CD4-positive, alpha-beta T cell treated with Interleukin-6 for 4 hours (primary cell): ENCODE measurements at regions not wholly inside any gene's neighbourhood (a gene's known extent, or its start where the extent isn't known, plus 50 kb on each side); places are given as distances from the start of the nearest gene placed in this dataset.
"Not testable (repeated sequence)": the region's sequence is repeated elsewhere in the genome, so short reads cannot be mapped to it uniquely, and the experiment has no call there.

Experiments used
- DNase-seq: peaks from one replicate; pipeline ENCODE4 v3.0.0-alpha.2; 2020; ENCODE audit warnings: mixed read lengths

GRCh38 chr14:43795600-43796228 is 711.4 kb downstream of the FSCB start:
- no peak for DNase-seq

GRCh38 chr14:43793579-43793978 is 713.5 kb downstream of the FSCB start:
- no peak for DNase-seq

- DNase-seq = no peak
These were observed 714.1 kb downstream of the FSCB start for GRCh38 chr14:43792980-43793379.

- no peak for DNase-seq
These were observed 716.4 kb downstream of the FSCB start for GRCh38 chr14:43790681-43791080.

GRCh38 chr14:43789458-43789857 is 717.6 kb downstream of the FSCB start:
- no peak for DNase-seq

- no peak for DNase-seq
These were observed 720.9 kb downstream of the FSCB start for GRCh38 chr14:43786066-43786762.

- DNase-seq = not testable (repeated sequence)
These were observed 722.7 kb downstream of the FSCB start for GRCh38 chr14:43784432-43784831.

GRCh38 chr14:43778937-43779639 is 728.0 kb downstream of the FSCB start:
- DNase-seq = no peak

GRCh38 chr14:43778570-43778936 is 728.5 kb downstream of the FSCB start:
- no peak for DNase-seq

- DNase-seq = no peak
These were observed 741.6 kb downstream of the FSCB start for GRCh38 chr14:43765474-43765873.

- DNase-seq = no peak
These were observed 742.6 kb downstream of the FSCB start for GRCh38 chr14:43764433-43764832.

GRCh38 chr14:43755707-43756106 is 751.4 kb downstream of the FSCB start:
- no peak for DNase-seq

GRCh38 chr14:43754838-43755237 is 752.2 kb downstream of the FSCB start:
- no peak for DNase-seq

GRCh38 chr14:43745746-43746145 is 761.3 kb downstream of the FSCB start:
- no peak for DNase-seq

- no peak for DNase-seq
These were observed 771.2 kb downstream of the FSCB start for GRCh38 chr14:43735932-43736331.

GRCh38 chr14:43729143-43729542 is 777.9 kb downstream of the FSCB start:
- no peak for DNase-seq

GRCh38 chr14:43706900-43707299 is 800.2 kb downstream of the FSCB start:
- DNase-seq = no peak

- not testable (repeated sequence) for DNase-seq
These were observed 808.4 kb downstream of the FSCB start for GRCh38 chr14:43698561-43699284.

GRCh38 chr14:43697003-43697402 is 810.1 kb downstream of the FSCB start:
- no peak for DNase-seq

- no peak for DNase-seq
These were observed 814.4 kb downstream of the FSCB start for GRCh38 chr14:43692706-43693105.

- no peak for DNase-seq
These were observed 819.2 kb downstream of the FSCB start for GRCh38 chr14:43687921-43688320.

- DNase-seq = no peak
These were observed 829.5 kb downstream of the FSCB start for GRCh38 chr14:43677581-43677980.

GRCh38 chr14:43674273-43674672 is 832.8 kb downstream of the FSCB start:
- DNase-seq = no peak
